ENCODE measurements at regions not wholly inside any gene's neighbourhood (a gene's known extent, or its start where the extent isn't known, plus 50 kb on each side); places are given as distances from the start of the nearest gene placed in this dataset.
"Not testable (repeated sequence)": the region's sequence is repeated elsewhere in the genome, so short reads cannot be mapped to it uniquely, and the experiment has no call there.

GRCh38 chr6:76174722-76175121 is 102.3 kb upstream of the IMPG1 start:
- no peak for FAIRE-seq
- TF ChIP-seq, protein P1, sequence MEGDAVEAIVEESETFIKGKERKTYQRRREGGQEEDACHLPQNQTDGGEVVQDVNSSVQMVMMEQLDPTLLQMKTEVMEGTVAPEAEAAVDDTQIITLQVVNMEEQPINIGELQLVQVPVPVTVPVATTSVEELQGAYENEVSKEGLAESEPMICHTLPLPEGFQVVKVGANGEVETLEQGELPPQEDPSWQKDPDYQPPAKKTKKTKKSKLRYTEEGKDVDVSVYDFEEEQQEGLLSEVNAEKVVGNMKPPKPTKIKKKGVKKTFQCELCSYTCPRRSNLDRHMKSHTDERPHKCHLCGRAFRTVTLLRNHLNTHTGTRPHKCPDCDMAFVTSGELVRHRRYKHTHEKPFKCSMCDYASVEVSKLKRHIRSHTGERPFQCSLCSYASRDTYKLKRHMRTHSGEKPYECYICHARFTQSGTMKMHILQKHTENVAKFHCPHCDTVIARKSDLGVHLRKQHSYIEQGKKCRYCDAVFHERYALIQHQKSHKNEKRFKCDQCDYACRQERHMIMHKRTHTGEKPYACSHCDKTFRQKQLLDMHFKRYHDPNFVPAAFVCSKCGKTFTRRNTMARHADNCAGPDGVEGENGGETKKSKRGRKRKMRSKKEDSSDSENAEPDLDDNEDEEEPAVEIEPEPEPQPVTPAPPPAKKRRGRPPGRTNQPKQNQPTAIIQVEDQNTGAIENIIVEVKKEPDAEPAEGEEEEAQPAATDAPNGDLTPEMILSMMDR (IDR thresholded peaks at IDR 0.05; ENCODE audit: insufficient read depth, low read length, severe bottlenecking), result no peak
- DNase-seq (ENCODE audit: low read depth), result no peak
- no peaks in the 10 kb centered on the region for H3K27me3 ChIP-seq (ENCODE audit: control insufficient read depth, insufficient read depth, low read length)
- H3K4me3 ChIP-seq (ENCODE audit: low read depth, low read length), result no peak overlapping the region
- no peaks in the 10 kb centered on the region for H3K36me3 ChIP-seq (ENCODE audit: control insufficient read depth, insufficient read depth, low read length)

DNA sequence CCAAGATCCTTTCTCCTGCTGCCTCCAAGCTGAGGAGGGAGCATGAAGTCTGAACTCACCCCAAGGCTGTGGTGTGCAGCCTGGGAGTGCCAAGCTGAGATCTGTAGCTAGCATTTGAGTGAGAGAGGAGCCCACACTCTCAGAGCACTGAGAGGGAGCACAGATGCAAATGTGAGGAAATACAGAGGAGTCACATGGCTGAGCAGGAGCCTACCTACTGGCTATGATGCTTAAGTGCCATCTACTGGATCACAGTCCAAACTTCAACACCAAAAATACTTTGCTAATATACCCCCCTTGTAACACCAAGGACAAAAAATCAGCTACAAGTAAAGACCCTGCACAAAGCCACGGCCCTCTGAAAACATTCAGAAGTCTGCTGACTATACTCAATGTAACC is 94.4 kb upstream of the IMPG1 start:
- TF ChIP-seq, protein P1 (IDR thresholded peaks at IDR 0.05; ENCODE audit: insufficient read depth, low read length, severe bottlenecking), result no peak
- Histone ChIP-seq H3K4me3 (ENCODE audit: low read depth, low read length) (no peak overlapping the region), H3K36me3 (ENCODE audit: control insufficient read depth, insufficient read depth, low read length) (no peaks in the 10 kb centered on the region), H3K27me3 (ENCODE audit: control insufficient read depth, insufficient read depth, low read length) (no peaks in the 10 kb centered on the region)
- FAIRE-seq (no peak), DNase-seq (ENCODE audit: low read depth) (no peak)

DNA sequence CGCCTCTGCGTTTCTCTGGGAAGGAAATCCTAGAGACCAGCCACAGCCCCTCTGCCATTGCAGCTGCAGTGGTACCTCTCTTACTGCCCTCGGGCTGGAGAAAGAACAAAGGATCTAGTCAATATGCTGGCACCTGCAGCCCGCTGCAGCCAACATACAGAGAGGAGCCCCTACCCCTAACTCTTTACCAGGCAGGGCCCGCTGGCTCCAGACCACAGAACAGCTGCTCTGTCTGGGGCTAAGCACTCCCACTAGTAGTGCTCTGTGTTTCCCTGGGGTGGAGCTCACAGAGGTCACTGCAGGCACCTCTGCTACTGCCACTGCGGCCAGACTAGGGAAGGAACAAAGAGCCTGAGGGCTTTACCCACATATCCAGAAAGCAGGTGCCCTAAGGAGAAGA is 93.8 kb upstream of the IMPG1 start:
- H3K27me3 ChIP-seq (ENCODE audit: control insufficient read depth, insufficient read depth, low read length), result no peaks in the 10 kb centered on the region
- TF ChIP-seq, protein P1 (IDR thresholded peaks at IDR 0.05; ENCODE audit: insufficient read depth, low read length, severe bottlenecking), result no peak
- no peak overlapping the region for H3K4me3 ChIP-seq (ENCODE audit: low read depth, low read length)
- no peaks in the 10 kb centered on the region for H3K36me3 ChIP-seq (ENCODE audit: control insufficient read depth, insufficient read depth, low read length)
- FAIRE-seq (no peak), DNase-seq (ENCODE audit: low read depth) (no peak)

DNA sequence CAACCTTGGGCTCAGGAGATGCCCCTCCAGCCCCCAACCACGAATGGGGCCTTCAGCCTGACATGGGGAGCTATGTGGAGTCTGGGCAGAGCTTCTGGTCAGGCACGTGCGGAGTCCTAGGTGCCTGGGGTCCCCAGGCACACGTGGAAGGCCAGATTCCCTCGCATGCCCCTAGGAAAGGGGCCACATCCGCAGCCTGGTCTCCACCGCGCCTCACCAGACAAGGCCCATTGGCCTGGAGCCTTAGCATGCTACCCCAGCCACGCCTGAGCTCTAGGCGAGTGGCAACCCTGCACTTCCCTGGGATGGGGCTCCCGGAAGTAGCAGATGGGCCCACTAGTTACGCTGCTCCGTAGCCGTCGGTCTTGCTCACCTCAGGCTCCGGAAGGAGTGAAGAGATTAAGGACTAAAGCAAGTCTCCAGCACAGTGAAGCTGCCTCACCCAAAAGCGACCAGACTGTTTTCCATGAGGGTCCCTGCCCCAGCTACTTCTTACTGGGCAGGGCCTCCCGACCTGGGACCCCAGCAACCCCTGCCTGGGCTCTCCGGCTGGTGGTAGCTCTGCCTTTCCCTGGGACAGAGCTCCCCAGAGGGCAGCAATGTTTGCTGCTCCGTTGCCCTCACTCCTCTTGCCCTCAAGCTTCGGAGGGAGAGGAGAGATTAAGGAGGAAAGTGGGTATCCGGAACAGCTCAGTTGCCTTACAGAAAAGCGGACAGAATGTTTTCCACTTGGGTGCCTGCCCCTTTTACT is 93.2 kb upstream of the IMPG1 start:
- H3K36me3 ChIP-seq (ENCODE audit: control insufficient read depth, insufficient read depth, low read length), result no peaks in the 10 kb centered on the region
- TF ChIP-seq, protein P1 (IDR thresholded peaks at IDR 0.05; ENCODE audit: insufficient read depth, low read length, severe bottlenecking), result no peak
- no peaks in the 10 kb centered on the region for H3K27me3 ChIP-seq (ENCODE audit: control insufficient read depth, insufficient read depth, low read length)
- no peak for DNase-seq (ENCODE audit: low read depth)
- FAIRE-seq, result no peak
- no peak overlapping the region for H3K4me3 ChIP-seq (ENCODE audit: low read depth, low read length)

DNA sequence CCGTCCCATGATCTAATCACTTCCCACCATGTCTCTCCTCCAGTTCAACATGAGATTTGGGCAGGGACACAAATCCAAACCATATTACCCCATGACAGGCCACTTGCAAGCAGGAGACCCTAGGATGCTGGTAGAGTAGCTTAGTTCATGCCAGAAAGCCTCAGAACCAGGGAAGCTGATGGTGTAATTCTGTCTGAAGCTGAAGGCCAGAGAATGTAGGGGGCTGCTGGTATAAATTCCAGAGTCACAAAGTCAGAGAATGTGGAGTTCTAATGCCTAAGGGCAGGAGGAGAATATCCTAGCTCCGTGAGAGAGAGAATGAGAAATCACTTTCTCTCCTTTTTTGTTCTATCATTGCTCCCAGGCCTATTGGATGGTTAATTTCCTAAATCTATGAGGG is 90.3 kb upstream of the IMPG1 start:
- no peak overlapping the region for H3K4me3 ChIP-seq (ENCODE audit: low read depth, low read length)
- DNase-seq (ENCODE audit: low read depth), result no peak
- TF ChIP-seq, protein P1 (IDR thresholded peaks at IDR 0.05; ENCODE audit: insufficient read depth, low read length, severe bottlenecking), result no peak
- FAIRE-seq, result no peak
- no peaks in the 10 kb centered on the region for H3K27me3 ChIP-seq (ENCODE audit: control insufficient read depth, insufficient read depth, low read length)
- H3K36me3 ChIP-seq (ENCODE audit: control insufficient read depth, insufficient read depth, low read length), result no peaks in the 10 kb centered on the region

DNA sequence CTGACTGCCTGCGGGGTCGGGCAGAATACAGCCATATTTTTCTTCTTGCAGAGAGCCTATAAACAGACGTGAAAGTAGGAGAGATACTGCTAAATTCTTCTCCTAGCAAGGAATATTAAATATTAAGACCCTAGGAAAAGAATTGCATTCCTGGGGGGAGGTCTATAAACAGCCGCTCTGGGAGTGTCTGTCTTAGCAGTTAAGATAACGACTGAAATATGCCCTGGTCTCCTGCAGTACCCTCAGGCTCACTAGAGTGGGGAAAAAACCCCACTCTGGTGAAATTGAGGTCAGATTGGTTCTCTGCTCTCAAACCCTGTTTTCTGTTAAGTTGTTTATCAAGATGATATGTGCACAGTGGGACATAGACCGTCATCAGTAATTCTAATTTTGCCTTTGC is 85.3 kb upstream of the IMPG1 start:
- not testable (repeated sequence) for H3K4me3 ChIP-seq (ENCODE audit: low read depth, low read length); FAIRE-seq; DNase-seq (ENCODE audit: low read depth); H3K27me3 ChIP-seq (ENCODE audit: control insufficient read depth, insufficient read depth, low read length); H3K36me3 ChIP-seq (ENCODE audit: control insufficient read depth, insufficient read depth, low read length)
